H1 (cell line): ENCODE measurements at regions not wholly inside any gene's neighbourhood (a gene's known extent, or its start where the extent isn't known, plus 50 kb on each side); places are given as distances from the start of the nearest gene placed in this dataset.

Source experiments
- CTCF ChIA-PET: fragments of 300-600 bp; sonication (Branson Sonifier 250); formaldehyde crosslinking; loops from one replicate; lab custom pipeline; 2021; ENCODE audit not compliant: partially characterized antibody; lab: Charles Lee
- POLR2A ChIA-PET: fragments of 300-600 bp; sonication (Branson Sonifier 250); formaldehyde crosslinking; loops from one replicate; lab custom pipeline; 2021; ENCODE audit warnings: inconsistent platforms; ENCODE audit not compliant: partially characterized antibody; lab: Charles Lee
- DNase-seq, 2 experiments: peaks; one replicate each; pipeline versions ENCODE4 v3.0.0 to v3.0.0-alpha.2; 2010 to 2022; ENCODE audit warnings: low spot score in 2 of 2, low read depth in 1 of 2, mixed read lengths in 1 of 2
- FAIRE-seq: peaks from 2 replicates; lab custom pipeline; 2011; peaks lifted over from hg19 to GRCh38; lab: Jason Lieb, UNC
- H2AFZ ChIP-seq: 2 replicates; pipeline ENCODE4 v1.8.1; 2012; ENCODE audit warnings: low read length, inconsistent platforms
- H2AK5ac ChIP-seq: 2 replicates; pipeline ENCODE4 v1.6.1; 2013; ENCODE audit warnings: low read depth, low read length
- H2BK120ac ChIP-seq: replicated peaks from 2 replicates; pipeline ENCODE3; 2013; ENCODE audit warnings: low read depth, low read length, inconsistent platforms
- H2BK12ac ChIP-seq: 2 replicates; pipeline ENCODE4 v1.6.1; 2013; ENCODE audit warnings: low read depth, low read length
- H2BK15ac ChIP-seq: 2 replicates; pipeline ENCODE4 v1.6.1; 2013; ENCODE audit warnings: low read length
- H2BK20ac ChIP-seq: 2 replicates; pipeline ENCODE4 v1.6.1; 2013; ENCODE audit warnings: low read length
- H2BK5ac ChIP-seq: 2 replicates; pipeline ENCODE4 v1.6.1; 2013; ENCODE audit warnings: low read depth, low read length
- H3K14ac ChIP-seq: 2 replicates; pipeline ENCODE4 v1.6.1; 2013; ENCODE audit warnings: inconsistent platforms; ENCODE audit not compliant: insufficient read length
- H3K18ac ChIP-seq: 2 replicates; pipeline ENCODE4 v1.6.1; 2013; ENCODE audit warnings: low read length; ENCODE audit errors: extremely low read depth
- H3K23ac ChIP-seq: 2 replicates; pipeline ENCODE4 v1.6.1; 2013; ENCODE audit warnings: inconsistent platforms; ENCODE audit not compliant: insufficient read length
- H3K23me2 ChIP-seq: 2 replicates; pipeline ENCODE4 v1.6.1; 2013; ENCODE audit warnings: low read depth, low read length
- H3K27ac ChIP-seq: 2 replicates; pipeline ENCODE4 v1.6.1; 2011; ENCODE audit warnings: low read depth, low read length, inconsistent platforms
- H3K27me3 ChIP-seq, 4 experiments: replicated peaks in 1 of 4; 1 replicate in 1 of 4; 2 replicates in 3 of 4; pipeline versions ENCODE4 v1.6.1 to v1.8.1; 2011 to 2013; ENCODE audit warnings: low read length in 3 of 4, mild to moderate bottlenecking in 3 of 4, inconsistent platforms in 2 of 4, mixed read lengths in 2 of 4, moderate library complexity in 1 of 4; ENCODE audit not compliant: control insufficient read depth in 3 of 4, insufficient read depth in 3 of 4; ENCODE audit errors: extremely low read depth in 1 of 4
- H3K36me3 ChIP-seq, 4 experiments: 2 replicates each; pipeline versions ENCODE4 v1.6.1 to v1.8.1; 2011 to 2013; ENCODE audit warnings: mild to moderate bottlenecking in 4 of 4, low read length in 3 of 4, moderate library complexity in 2 of 4, control low read depth in 1 of 4, inconsistent platforms in 1 of 4; ENCODE audit not compliant: insufficient read depth in 4 of 4, control insufficient read depth in 2 of 4
- H3K4ac ChIP-seq: replicated peaks from 2 replicates; pipeline ENCODE3; 2013; ENCODE audit warnings: low read length, low read depth, mixed read lengths, inconsistent platforms; ENCODE audit not compliant: insufficient read length
- H3K4me1 ChIP-seq, 4 experiments: replicated peaks in 1 of 4; 1 replicate in 1 of 4; 2 replicates in 3 of 4; pipeline versions ENCODE4 v1.6.1 to v1.8.1; 2011 to 2013; ENCODE audit warnings: low read length in 3 of 4, inconsistent platforms in 2 of 4, mixed read lengths in 1 of 4; ENCODE audit not compliant: insufficient read depth in 4 of 4, control insufficient read depth in 3 of 4
- H3K4me2 ChIP-seq, 2 experiments: 2 replicates each; pipeline versions ENCODE4 v1.6.1 to v1.8.1; 2011 to 2013; ENCODE audit warnings: low read depth in 2 of 2, low read length in 2 of 2, control low read depth in 1 of 2, inconsistent platforms in 1 of 2, mild to moderate bottlenecking in 1 of 2; ENCODE audit not compliant: insufficient read depth in 1 of 2
- H3K4me3 ChIP-seq, 4 experiments: fragments of 200-600, 300-600 bp in 1 of 4; sonication (generic), shearing (Covaris generic), sonication (Bioruptor Twin) in 1 of 4; 2 replicates each; pipeline versions ENCODE4 v1.5.1 to v1.8.1; 2011 to 2016; ENCODE audit warnings: low read length in 4 of 4, low read depth in 3 of 4, control low read depth in 2 of 4, inconsistent platforms in 2 of 4, mild to moderate bottlenecking in 2 of 4, mixed read lengths in 1 of 4, moderate library complexity in 1 of 4; ENCODE audit not compliant: insufficient read depth in 2 of 4; ENCODE audit errors: extremely low read depth in 1 of 4
- H3K56ac ChIP-seq: replicated peaks from 2 replicates; pipeline ENCODE3; 2013; ENCODE audit warnings: low read depth, mild to moderate bottlenecking, mixed read lengths, low read length, inconsistent platforms; ENCODE audit not compliant: insufficient read length
- H3K79me1 ChIP-seq: 2 replicates; pipeline ENCODE4 v1.6.1; 2013; ENCODE audit warnings: low read depth, low read length, control low read depth
- H3K79me2 ChIP-seq, 2 experiments: 2 replicates each; pipeline versions ENCODE4 v1.6.1 to v1.8.1; 2012 to 2013; ENCODE audit warnings: low read length in 2 of 2, mild to moderate bottlenecking in 2 of 2, inconsistent platforms in 1 of 2; ENCODE audit not compliant: insufficient read depth in 2 of 2, control insufficient read depth in 1 of 2
- H3K9ac ChIP-seq, 4 experiments: replicated peaks in 1 of 4; 1 replicate in 1 of 4; 2 replicates in 3 of 4; pipeline versions ENCODE4 v1.6.1 to v1.8.1; 2011 to 2013; ENCODE audit warnings: low read depth in 3 of 4, low read length in 3 of 4, control low read depth in 2 of 4, mild to moderate bottlenecking in 2 of 4, moderate library complexity in 2 of 4, inconsistent platforms in 1 of 4; ENCODE audit errors: extremely low read depth in 1 of 4
- H3K9me3 ChIP-seq, 2 experiments: 2 replicates each; pipeline versions ENCODE4 v1.6.1 to v1.8.1; 2012 to 2013; ENCODE audit warnings: mild to moderate bottlenecking in 2 of 2, moderate library complexity in 2 of 2, control low read depth in 1 of 2, inconsistent platforms in 1 of 2, low read depth in 1 of 2, low read length in 1 of 2, mixed read lengths in 1 of 2; ENCODE audit not compliant: insufficient read depth in 2 of 2
- H4K20me1 ChIP-seq, 2 experiments: replicated peaks in 1 of 2; 2 replicates each; pipeline versions ENCODE3 to v1.8.1; 2011 to 2013; ENCODE audit warnings: inconsistent platforms in 2 of 2, low read length in 2 of 2, mild to moderate bottlenecking in 1 of 2; ENCODE audit not compliant: insufficient read depth in 2 of 2, control insufficient read depth in 1 of 2
- H4K5ac ChIP-seq: 2 replicates; pipeline ENCODE4 v1.6.1; 2013; ENCODE audit warnings: low read length, low read depth, mixed read lengths, inconsistent platforms; ENCODE audit not compliant: insufficient read length
- H4K8ac ChIP-seq: 2 replicates; pipeline ENCODE4 v1.8.0; 2013; ENCODE audit warnings: mild to moderate bottlenecking, moderate library complexity, low read length, inconsistent platforms; ENCODE audit not compliant: insufficient read depth; ENCODE audit errors: extremely low read depth
- H4K91ac ChIP-seq: replicated peaks from 2 replicates; pipeline ENCODE3; 2013; ENCODE audit warnings: low read length, mixed read lengths, inconsistent platforms; ENCODE audit not compliant: insufficient read length
- FOSL1 ChIP-seq: IDR thresholded peaks from 2 replicates; pipeline ENCODE4 v1.6.1; 2011; ENCODE audit warnings: mild to moderate bottlenecking, low read depth, low read length, moderate library complexity; ENCODE audit not compliant: insufficient read depth
- SP2 ChIP-seq: IDR thresholded peaks from 2 replicates; pipeline ENCODE4 v1.6.1; 2012; ENCODE audit warnings: mild to moderate bottlenecking, low read length, inconsistent platforms
- SRF ChIP-seq: IDR thresholded peaks from 2 replicates; pipeline ENCODE4 v1.6.1; 2011; ENCODE audit warnings: mild to moderate bottlenecking, low read depth, low read length, moderate library complexity
- TCF12 ChIP-seq: IDR thresholded peaks from 2 replicates; pipeline ENCODE4 v1.6.1; 2011; ENCODE audit warnings: low read depth, mild to moderate bottlenecking, low read length
- WGBS, 2 experiments: shearing (Covaris generic) in 1 of 2; methylation state at CpG; one replicate each; pipeline versions ENCODE4 v1.1.6 to v1.1.7; 2013 to 2015; ENCODE audit warnings: low lambda C conversion rate in 2 of 2, mixed read lengths in 2 of 2, inconsistent platforms in 1 of 2, low coverage in 1 of 2, missing lambda C conversion rate in 1 of 2; ENCODE audit not compliant: insufficient replicate concordance in 2 of 2, insufficient coverage in 1 of 2, insufficient read length in 1 of 2; ENCODE audit errors: extremely low coverage in 1 of 2, missing lambda C conversion rate in 1 of 2; 5-methylcytosine and 5-hydroxymethylcytosine counted together

- POLR2A ChIA-PET = no interaction called here
- Histone ChIP-seq H2BK120ac (no peak overlapping the region), H3K23me2 (no peaks in the 10 kb centered on the region), H3K23ac (no peak overlapping the region), H4K91ac (no peak overlapping the region), H3K27ac (no peak overlapping the region), H2AK5ac (no peak overlapping the region), H3K27me3 (no peaks in the 10 kb centered on the region), H3K9ac (no peak overlapping the region), H4K5ac (no peak overlapping the region), H3K4ac (no peak overlapping the region), H3K79me1 (no peaks in the 10 kb centered on the region), H2BK5ac (no peak overlapping the region), H3K4me3 (no peak overlapping the region), H3K79me2 (no peaks in the 10 kb centered on the region), H3K36me3 (no peaks in the 10 kb centered on the region), H3K4me1 (no peaks in the 10 kb centered on the region), H3K4me2 (no peak overlapping the region), H2AFZ (no peak overlapping the region), H2BK12ac (no peak overlapping the region), H2BK20ac (no peak overlapping the region), H2BK15ac (no peak overlapping the region), H3K9me3 (peaks cover 3 to 28% of the 10 kb centered on the region in 2 experiments; a peak in 2 of 4 replicates), H4K20me1 (no peaks in the 10 kb centered on the region), H3K56ac (no peak overlapping the region), H4K8ac (no peak overlapping the region), H3K18ac (no peak overlapping the region), H3K14ac (no peak overlapping the region)
- CTCF ChIA-PET = interaction anchor here (0.6 to 0.7 kb wide), 2 partner anchors 133 to 857 kb away, joined by 3 read pairs; no protein-coding TSS in a partner anchor
- no peak for DNase-seq
- FAIRE-seq = no peak
- 92% methylated on average over 13 of the region's 42 CpGs; no CpG with 5 or more reads in 1 of the 2 experiments for WGBS, 2 experiments
- no peak for TF ChIP-seq SP2
- no peak for TF ChIP-seq TCF12
- TF ChIP-seq SRF = no peak
- TF ChIP-seq FOSL1 = no peak
These were observed 2428.4 kb upstream of the PCDH20 start for GRCh38 chr13:63843766-63844699.
